Tibial nerve (tissue), 4 donors: ENCODE measurements at regions not wholly inside any gene's neighbourhood (a gene's known extent, or its start where the extent isn't known, plus 50 kb on each side); places are given as distances from the start of the nearest gene placed in this dataset.

Source experiments
- EP300 ChIP-seq, 2 donors: sonication (generic); formaldehyde crosslinking; IDR thresholded peaks; one replicate each; pipeline ENCODE4 v1.6.1; 2017; ENCODE audit warnings: antibody characterized with exemption in 2 of 2, mild to moderate bottlenecking in 1 of 2
- POLR2A ChIP-seq, 2 donors: fragments of 450-650 bp; IDR thresholded peaks; one replicate each; pipeline ENCODE4 v1.6.1; 2017; ENCODE audit warnings: antibody characterized with exemption in 2 of 2, mild to moderate bottlenecking in 2 of 2, moderate library complexity in 2 of 2
- TF ChIP-seq, protein P1 (sequence below), 5 experiments: fragments of 200-600 bp in 3 of 5; fragments of 450-650 bp in 2 of 5; sonication (generic) in 3 of 5; IDR thresholded peaks; one replicate each; pipeline ENCODE4 v1.5.1; 2016 to 2019; ENCODE audit warnings: antibody characterized with exemption in 5 of 5, mild to moderate bottlenecking in 3 of 5, moderate library complexity in 2 of 5

DNA sequence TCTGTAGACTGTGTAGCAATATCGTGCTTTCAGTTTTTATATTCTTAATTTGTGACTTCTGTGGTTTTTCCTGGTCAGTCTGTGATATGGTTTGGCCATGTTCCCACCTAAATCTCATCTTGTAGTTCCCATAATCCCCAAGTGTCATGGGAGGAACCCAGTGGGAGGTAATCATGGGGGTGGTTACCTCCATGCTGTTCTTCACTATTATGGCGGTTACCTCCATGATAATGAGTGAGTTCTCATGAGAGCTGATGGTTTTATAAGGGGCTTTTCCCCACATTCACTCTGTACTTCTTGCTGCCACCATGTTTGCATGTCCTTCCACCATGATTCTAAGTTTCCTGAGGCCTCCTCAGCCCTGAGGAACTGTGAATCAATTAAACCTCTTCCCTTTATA lies 169.8 kb downstream of the LEPR start:
- TF ChIP-seq POLR2A (IDR thresholded peaks at IDR 0.05) = no peak
- TF ChIP-seq, protein P1, sequence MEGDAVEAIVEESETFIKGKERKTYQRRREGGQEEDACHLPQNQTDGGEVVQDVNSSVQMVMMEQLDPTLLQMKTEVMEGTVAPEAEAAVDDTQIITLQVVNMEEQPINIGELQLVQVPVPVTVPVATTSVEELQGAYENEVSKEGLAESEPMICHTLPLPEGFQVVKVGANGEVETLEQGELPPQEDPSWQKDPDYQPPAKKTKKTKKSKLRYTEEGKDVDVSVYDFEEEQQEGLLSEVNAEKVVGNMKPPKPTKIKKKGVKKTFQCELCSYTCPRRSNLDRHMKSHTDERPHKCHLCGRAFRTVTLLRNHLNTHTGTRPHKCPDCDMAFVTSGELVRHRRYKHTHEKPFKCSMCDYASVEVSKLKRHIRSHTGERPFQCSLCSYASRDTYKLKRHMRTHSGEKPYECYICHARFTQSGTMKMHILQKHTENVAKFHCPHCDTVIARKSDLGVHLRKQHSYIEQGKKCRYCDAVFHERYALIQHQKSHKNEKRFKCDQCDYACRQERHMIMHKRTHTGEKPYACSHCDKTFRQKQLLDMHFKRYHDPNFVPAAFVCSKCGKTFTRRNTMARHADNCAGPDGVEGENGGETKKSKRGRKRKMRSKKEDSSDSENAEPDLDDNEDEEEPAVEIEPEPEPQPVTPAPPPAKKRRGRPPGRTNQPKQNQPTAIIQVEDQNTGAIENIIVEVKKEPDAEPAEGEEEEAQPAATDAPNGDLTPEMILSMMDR (IDR thresholded peaks at IDR 0.05) = no peak
- no peak for TF ChIP-seq EP300 (IDR thresholded peaks at IDR 0.05)
